ENCODE measurements at regions not wholly inside any gene's neighbourhood (a gene's known extent, or its start where the extent isn't known, plus 50 kb on each side); places are given as distances from the start of the nearest gene placed in this dataset.
"Not testable (repeated sequence)": the region's sequence is repeated elsewhere in the genome, so short reads cannot be mapped to it uniquely, and the experiment has no call there.

- FAIRE-seq = no peak
These were observed 719.4 kb downstream of the RERGL start for GRCh38 chr12:17370621-17371020.

DNA sequence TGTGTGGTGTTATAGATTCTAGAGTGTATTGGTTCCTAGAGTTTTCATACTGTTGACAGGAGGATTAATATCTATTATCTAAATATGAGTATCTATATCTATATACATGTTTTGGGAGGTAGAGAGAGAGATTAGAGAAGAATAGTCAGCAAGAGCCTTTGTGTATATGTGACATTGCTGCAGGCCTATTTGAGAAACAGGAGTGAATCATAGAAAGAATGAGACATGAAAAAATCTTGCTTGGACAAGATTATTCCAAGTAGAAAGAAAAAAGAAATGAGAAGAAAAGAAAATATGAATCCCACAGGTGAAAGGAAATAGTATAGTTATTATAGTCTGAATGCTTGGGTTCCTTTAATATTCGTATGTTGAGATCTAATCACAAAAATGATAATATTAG lies 720.4 kb downstream of the RERGL start:
- DNase-seq (ENCODE audit: low spot score in 2 of 2) (no peak), FAIRE-seq (no peak)

More at GRCh38 chr12:17370621-17371020, 719.4 kb downstream of the RERGL start:
- no peak for DNase-seq (ENCODE audit: low spot score in 2 of 2)

DNA sequence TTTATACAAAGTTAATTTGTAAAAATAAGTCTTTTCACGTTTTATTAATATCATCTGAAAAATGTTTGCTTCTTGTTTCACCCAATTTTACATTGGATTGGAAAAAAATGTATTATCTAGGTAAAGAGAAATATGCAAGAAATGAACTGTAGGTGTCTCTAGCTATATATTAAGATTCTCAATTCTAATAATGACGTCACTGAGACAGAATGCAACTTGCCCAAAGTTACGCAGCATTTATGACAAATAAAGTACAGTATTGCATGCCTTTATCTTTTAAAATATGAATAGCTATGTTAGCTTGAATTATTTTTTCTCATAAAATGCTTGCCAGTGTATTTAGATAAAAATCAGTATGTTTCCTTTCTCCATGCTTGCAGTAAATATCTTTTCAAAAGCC lies 728.8 kb downstream of the RERGL start:
- DNase-seq (ENCODE audit: low spot score in 2 of 2) = no peak
- FAIRE-seq = no peak

GRCh38 chr12:17358835-17359234 lies 731.2 kb downstream of the RERGL start:
- FAIRE-seq (no peak), DNase-seq (ENCODE audit: low spot score in 2 of 2) (no peak)

GRCh38 chr12:17357396-17357795 lies 732.6 kb downstream of the RERGL start:
- DNase-seq (ENCODE audit: low spot score in 2 of 2) (no peak), FAIRE-seq (no peak)

DNA sequence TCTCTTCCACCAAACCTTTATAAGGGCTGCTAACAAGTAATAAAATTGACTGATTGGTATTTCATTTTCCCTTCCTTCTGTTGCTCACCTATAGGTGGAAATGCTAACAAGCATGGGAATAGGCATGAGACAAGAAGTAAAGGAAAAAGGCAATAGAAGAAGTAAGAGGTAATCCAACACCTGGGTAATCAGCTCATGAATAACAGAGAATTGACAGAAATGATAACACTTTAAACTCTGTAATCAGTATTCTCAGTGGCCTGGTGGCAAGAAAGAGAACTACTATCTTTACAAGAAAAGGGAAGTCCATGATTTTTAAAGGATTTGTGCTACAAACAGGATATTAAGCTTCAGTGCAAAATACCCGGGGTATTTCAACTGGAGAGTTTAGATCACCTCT lies 737.8 kb downstream of the RERGL start:
- DNase-seq (ENCODE audit: low spot score in 2 of 2) = no peak
- no peak for FAIRE-seq

DNA sequence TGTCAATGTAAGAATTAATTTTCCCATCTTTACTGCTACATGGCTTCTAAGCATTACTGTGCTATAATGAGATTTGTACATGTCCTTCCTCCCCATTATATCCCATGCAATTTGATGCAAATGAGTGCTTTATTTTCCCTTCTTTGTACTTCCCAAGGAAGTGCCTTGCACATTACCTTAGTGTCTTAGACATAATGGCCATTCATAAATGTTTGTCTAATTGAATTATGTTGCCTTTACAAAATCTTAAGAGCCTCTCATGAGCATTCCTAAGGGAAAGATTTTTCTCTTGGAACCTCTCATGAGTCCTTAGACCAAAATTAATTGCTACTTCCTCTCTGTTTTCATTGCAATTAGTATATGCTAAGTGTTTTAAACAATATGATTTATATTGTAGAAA lies 741.7 kb downstream of the RERGL start:
- FAIRE-seq = no peak

DNA sequence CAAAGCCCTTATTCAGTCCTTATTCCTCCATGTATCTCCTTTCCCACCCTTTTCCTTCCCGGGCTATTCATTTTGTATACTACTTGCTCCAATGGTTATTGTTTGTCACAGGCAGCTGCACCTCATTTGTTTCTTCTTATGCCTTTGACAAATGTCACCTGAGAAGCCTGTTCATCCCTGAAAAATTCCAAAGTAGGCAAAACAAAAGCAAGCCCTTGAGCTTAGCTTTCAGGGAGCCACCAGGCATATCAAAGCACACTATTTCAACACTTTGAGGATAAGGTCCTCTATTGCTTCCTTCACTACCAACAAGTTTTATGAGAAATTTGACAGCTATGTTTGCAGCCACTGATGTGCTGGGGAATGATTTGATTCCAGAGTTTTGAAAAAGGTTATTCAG lies 738.7 kb upstream of the LMO3 start:
- DNase-seq (ENCODE audit: low spot score in 2 of 2) = no peak
- no peak for FAIRE-seq

More for the DNA sequence above, 741.7 kb downstream of the RERGL start:
- no peak for DNase-seq (ENCODE audit: low spot score in 2 of 2)

DNA sequence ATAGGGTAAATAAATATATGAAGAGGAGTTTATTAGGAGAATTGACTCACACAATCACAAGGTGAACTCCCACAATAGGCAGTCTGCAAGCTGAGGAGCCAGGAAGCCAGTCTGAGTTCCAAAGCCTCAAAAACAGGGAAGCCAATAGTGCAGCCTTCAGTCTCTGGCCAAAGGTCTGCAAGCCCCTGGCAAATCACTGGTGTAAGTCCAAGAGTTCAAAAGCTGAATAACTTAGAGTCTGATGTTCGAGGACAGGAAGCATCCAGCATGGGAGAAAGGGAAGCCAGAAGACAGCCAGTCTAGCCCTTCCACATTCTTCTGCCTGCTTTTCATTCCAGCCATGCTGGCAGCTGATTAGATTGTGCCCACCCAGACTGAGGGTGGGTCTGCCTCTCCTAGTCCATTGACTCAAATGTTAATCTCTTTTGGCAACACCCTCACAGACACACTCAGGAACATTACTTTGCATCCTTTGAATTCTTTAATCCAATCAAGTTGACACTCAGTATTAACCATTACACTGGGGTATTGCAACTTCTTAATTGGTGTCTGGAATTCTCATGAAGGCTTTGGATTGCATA lies 736.5 kb upstream of the LMO3 start:
- DNase-seq (ENCODE audit: low spot score in 2 of 2) (no peak), FAIRE-seq (no peak)

DNA sequence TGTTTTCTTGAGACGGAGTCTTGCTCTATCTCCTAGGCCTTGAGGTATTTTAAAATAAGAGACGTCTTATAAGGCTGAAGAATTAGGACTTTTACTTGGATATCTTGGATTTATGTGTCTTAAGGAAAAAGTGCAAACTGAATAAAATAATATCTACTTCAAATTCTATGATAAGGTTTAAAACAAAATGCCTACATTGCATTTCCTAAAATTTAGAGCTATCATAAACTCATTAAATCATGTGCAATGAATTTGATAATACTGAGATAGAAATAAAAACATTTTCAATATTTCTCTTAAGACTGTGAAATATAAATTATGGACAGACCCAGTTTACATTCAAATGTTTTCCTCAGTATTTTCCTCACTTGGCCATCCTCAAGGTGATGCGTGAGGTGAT lies 729.5 kb upstream of the LMO3 start:
- FAIRE-seq = no peak
- no peak for DNase-seq (ENCODE audit: low spot score in 2 of 2)

DNA sequence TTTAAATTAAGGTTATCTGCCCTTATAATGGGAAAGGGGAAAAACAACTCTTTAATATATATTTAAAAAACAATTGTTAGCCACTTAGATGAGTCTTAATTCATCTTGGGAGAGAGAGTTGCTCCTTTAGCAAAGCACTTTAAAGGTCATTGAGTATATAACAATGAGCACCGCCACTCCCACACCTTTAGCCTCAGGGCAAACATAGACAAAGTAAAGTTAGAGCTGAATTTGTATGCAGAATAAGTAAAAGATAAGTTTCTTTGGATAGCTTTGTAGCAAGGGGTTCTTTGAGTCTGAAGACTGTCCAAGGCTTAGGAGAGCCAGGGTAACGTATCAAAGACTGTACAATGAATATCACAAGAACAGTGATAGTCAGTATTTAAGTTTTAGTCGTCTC lies 728.8 kb upstream of the LMO3 start:
- FAIRE-seq = no peak
- no peak for DNase-seq (ENCODE audit: low spot score in 2 of 2)

DNA sequence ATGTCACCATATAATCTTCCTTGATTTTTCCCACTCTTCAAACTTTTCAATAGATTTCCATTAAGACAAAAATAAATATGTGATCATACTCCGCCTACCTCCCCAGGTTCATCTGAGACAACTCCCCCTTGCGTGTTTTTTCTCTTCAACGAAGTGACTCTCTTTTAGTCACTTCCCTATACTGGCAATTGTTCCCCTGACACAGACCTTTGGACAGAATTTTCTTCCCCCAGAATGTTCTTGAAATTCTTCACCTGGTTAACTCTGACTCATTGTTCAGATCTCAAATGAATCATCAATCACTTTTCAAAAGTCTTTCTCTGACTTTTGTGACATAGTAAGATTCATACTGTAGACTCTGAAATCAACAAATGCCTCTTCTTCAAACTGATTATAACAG lies 727.3 kb upstream of the LMO3 start:
- DNase-seq (ENCODE audit: low spot score in 2 of 2) = no peak
- FAIRE-seq = no peak

DNA sequence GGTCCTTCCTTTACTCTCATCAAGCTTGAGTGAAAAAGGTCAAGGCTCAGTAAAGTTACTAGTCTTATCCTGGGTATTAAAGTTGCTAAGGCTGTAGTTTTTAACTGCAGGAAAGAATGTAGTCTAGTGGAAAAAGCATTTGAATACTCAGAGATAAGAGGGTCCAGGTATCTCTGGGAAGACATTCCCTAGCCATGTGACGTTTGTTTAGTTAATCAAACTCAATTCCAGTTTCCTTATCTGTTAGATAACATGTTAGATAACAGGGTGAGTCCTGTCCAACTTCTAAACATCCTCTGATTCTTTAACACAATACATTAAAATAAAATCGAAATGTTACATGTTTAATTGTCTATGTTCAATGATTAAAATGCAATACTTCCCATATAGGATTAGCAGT lies 720.7 kb upstream of the LMO3 start:
- FAIRE-seq = no peak
- no peak for DNase-seq (ENCODE audit: low spot score in 2 of 2)

- FAIRE-seq = no peak
- no peak for DNase-seq (ENCODE audit: low spot score in 2 of 2)
These were observed 716.1 kb upstream of the LMO3 start for GRCh38 chr12:17322090-17322489.

- FAIRE-seq (no peak), DNase-seq (ENCODE audit: low spot score in 2 of 2) (no peak)
These were observed 698.8 kb upstream of the LMO3 start for GRCh38 chr12:17304503-17305347.

GRCh38 chr12:17302001-17302400 lies 696.0 kb upstream of the LMO3 start:
- DNase-seq (ENCODE audit: low spot score in 2 of 2) (no peak), FAIRE-seq (no peak)

DNA sequence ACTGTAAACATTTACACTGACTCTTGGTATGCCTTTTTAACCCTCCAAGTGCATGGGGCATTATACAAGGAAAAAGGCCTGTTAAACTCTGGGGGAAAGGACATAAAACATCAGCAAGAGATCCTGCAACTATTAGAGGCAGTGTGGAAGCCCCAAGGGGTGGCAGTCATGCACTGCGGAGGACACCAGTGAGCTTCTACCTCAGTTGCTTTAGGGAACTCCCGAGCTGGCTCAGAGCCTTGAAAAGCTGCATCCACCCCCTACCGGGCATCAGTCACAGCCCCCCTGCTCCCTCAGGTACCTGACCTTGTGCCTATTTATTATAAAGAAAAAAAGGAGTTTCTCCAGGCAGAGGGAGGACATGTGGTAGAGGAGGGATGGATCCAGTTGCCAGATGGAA lies 695.6 kb upstream of the LMO3 start:
- FAIRE-seq = no peak
- DNase-seq (ENCODE audit: low spot score in 2 of 2) = no peak

- no peak for DNase-seq (ENCODE audit: low spot score in 2 of 2)
- FAIRE-seq = no peak
These were observed 690.9 kb upstream of the LMO3 start for GRCh38 chr12:17296882-17297281.

DNA sequence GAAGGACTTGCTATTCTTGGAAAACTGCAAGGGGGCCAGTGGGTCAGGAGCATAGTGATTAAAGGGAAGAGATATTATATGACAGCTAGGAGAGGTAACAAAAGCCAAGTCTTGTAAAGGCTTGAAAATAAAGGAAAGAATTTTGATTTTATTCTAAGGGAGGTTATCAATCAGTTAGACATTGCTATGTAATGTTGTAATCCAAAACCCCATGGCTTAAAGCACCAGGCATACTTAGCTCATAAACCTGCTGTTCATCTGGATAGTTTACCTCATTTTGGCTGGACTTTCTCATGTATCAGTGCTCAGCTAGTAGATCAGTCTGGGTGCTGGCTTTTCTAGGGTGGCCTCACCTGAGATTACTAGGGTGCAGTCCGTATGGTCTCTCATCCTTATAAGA lies 680.9 kb upstream of the LMO3 start:
- no peak for DNase-seq (ENCODE audit: low spot score in 2 of 2)
- no peak for FAIRE-seq

DNA sequence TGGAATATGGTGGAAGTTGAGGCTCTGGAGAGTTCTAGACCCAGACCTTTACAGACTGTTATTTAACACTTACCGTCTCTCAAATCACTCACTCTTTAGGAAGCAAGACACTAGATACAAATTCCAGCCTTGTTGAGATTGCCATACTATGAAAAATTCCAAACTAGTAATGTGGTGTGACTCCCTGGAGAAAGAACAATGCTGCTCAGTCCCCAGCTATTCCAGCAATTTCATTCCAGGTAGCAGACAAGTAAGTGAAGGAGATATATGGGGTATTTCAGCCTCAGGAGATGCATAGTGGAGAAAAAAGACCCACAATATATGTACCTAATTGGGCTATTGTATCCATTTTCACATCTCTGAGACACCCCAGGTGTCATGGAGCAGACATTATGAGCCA lies 678.9 kb upstream of the LMO3 start:
- DNase-seq (ENCODE audit: low spot score in 2 of 2) (no peak), FAIRE-seq (no peak)

DNA sequence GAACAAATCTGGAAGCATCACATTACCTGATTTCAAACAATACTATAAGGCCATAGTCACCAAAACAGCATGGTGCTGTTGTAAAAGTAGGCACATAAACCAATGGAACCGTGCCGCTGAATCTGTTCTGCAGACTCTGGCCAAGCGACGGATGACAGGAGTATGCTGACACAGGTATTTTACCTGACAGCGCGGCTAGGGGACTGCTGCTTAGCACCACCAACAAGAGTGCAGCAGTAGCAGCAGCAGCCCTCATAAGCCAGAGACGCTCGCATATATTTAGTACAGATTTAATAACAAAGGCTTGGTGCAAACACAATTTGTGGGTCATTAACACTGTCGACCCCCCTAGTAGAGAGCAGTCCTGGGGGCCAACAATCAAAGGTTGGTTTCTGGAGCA lies 677.6 kb upstream of the LMO3 start:
- DNase-seq (ENCODE audit: low spot score in 2 of 2) (no peak), FAIRE-seq (no peak)

DNA sequence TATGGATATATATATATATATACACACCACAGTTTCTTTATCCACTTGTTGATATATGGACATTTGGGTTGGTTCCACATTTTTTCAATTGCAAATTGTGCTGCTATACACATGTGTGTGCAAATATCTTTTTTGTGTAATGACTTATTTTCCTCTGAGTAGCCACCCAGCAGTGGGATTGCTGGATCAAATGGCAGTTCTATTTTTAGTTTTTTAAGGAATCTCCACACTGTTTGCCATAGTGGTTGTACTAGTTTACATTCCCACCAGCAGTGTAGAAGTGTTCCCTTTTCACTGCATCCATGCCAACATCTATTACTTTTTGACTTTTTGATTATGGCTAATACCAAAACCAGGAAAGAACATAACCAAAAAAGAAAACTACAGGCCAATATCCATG lies 676.2 kb upstream of the LMO3 start:
- FAIRE-seq; DNase-seq (ENCODE audit: low spot score in 2 of 2): not testable (repeated sequence)
